Caco-2 (cell line): ENCODE measurements at regions not wholly inside any gene's neighbourhood (a gene's known extent, or its start where the extent isn't known, plus 50 kb on each side); places are given as distances from the start of the nearest gene placed in this dataset.

Experiments
- BruUV-seq: library from RNA; stranded (reverse); fragments of 400-500 nt; replicated peaks from 2 replicates; lab custom pipeline; 2021; lab: Mats Ljungman, UMichigan
- CTCF ChIA-PET: fragments of 300-600 bp; sonication (Branson Sonifier 250); formaldehyde crosslinking; loops from one replicate; lab custom pipeline; 2022; ENCODE audit warnings: antibody characterized with exemption; lab: Charles Lee
- POLR2A ChIA-PET: fragments of 300-600 bp; sonication (Branson Sonifier 250); formaldehyde crosslinking; loops from one replicate; lab custom pipeline; 2022; ENCODE audit warnings: antibody characterized with exemption; lab: Charles Lee
- DNase-seq, 2 experiments: peaks; one replicate each; pipeline versions ENCODE4 v3.0.0 to v3.0.0-alpha.2; 2020 to 2022
- H3K27me3 ChIP-seq: replicated peaks from 2 replicates; pipeline ENCODE4 v1.6.0; 2011; ENCODE audit warnings: low read length; ENCODE audit not compliant: control insufficient read depth, insufficient read depth
- H3K36me3 ChIP-seq: 2 replicates; pipeline ENCODE4 v1.5.1; 2011; ENCODE audit warnings: low read length; ENCODE audit not compliant: control insufficient read depth, insufficient read depth
- H3K4me1 ChIP-seq: fragments of 250-450 bp; sonication (Bioruptor Pico); 2 replicates; pipeline ENCODE4 v1.5.1; 2020; ENCODE audit warnings: mild to moderate bottlenecking
- H3K4me3 ChIP-seq: 2 replicates; pipeline ENCODE4 v1.5.1; 2011; ENCODE audit warnings: low read depth, mild to moderate bottlenecking, control low read depth, low read length
- H3K9me3 ChIP-seq: fragments of 250-450 bp; sonication (Bioruptor Pico); 2 replicates; pipeline ENCODE4 v1.5.1; 2020; ENCODE audit warnings: mild to moderate bottlenecking, moderate library complexity
- H3K27ac Mint-ChIP-seq: one replicate; pipeline ENCODE4 v1.8.0; 2022; ENCODE audit warnings: mixed read lengths; ENCODE audit not compliant: unreplicated experiment
- H3K27me3 Mint-ChIP-seq: one replicate; pipeline ENCODE4 v1.8.0; 2022; ENCODE audit warnings: mixed read lengths; ENCODE audit not compliant: insufficient read depth, unreplicated experiment
- H3K36me3 Mint-ChIP-seq: one replicate; pipeline ENCODE4 v1.8.0; 2022; ENCODE audit warnings: mild to moderate bottlenecking, mixed read lengths; ENCODE audit not compliant: insufficient read depth, unreplicated experiment
- H3K4me1 Mint-ChIP-seq: one replicate; pipeline ENCODE4 v1.8.0; 2022; ENCODE audit warnings: low read depth, mixed read lengths; ENCODE audit not compliant: unreplicated experiment
- H3K4me3 Mint-ChIP-seq: one replicate; pipeline ENCODE4 v1.8.0; 2022; ENCODE audit warnings: mild to moderate bottlenecking, moderate library complexity, mixed read lengths; ENCODE audit not compliant: unreplicated experiment
- H3K9me3 Mint-ChIP-seq: one replicate; pipeline ENCODE4 v1.8.0; 2022; ENCODE audit warnings: mixed read lengths; ENCODE audit not compliant: unreplicated experiment
- CTCF ChIP-seq, 2 experiments: fragments of 200-600 bp in 1 of 2; IDR thresholded peaks; 1 replicate in 1 of 2; 2 replicates in 1 of 2; pipeline versions ENCODE4 v1.5.1 to v1.8.0; 2011 to 2022; ENCODE audit warnings: antibody characterized with exemption in 1 of 2, control low read depth in 1 of 2, inconsistent platforms in 1 of 2, low read depth in 1 of 2, low read length in 1 of 2, mild to moderate bottlenecking in 1 of 2, moderate library complexity in 1 of 2; ENCODE audit not compliant: insufficient read depth in 1 of 2, severe bottlenecking in 1 of 2, unreplicated experiment in 1 of 2
- intact Hi-C: fragments of 100-400 bp; cut with micrococcal nuclease; formaldehyde crosslinking; loops from one replicate; pipeline ENCODE4 v1.10.0; 2022; ENCODE audit not compliant: unreplicated experiment

GRCh38 chr20:40175296-40175695 is 513.7 kb downstream of the MAFB start:
- no peaks in the 10 kb centered on the region for H3K9me3 ChIP-seq
- H3K27ac Mint-ChIP-seq = no peak overlapping the region
- H3K36me3 Mint-ChIP-seq = no peaks in the 10 kb centered on the region
- H3K4me1 ChIP-seq = no peaks in the 10 kb centered on the region
- no TSS peak for BruUV-seq
- H3K36me3 ChIP-seq = no peaks in the 10 kb centered on the region
- ChIA-PET POLR2A (no interaction called here), CTCF (no interaction called here)
- H3K9me3 Mint-ChIP-seq = no peaks in the 10 kb centered on the region
- no peak for DNase-seq
- no peaks in the 10 kb centered on the region for H3K4me1 Mint-ChIP-seq
- H3K27me3 ChIP-seq = no peaks in the 10 kb centered on the region
- TF ChIP-seq CTCF (IDR thresholded peaks at IDR 0.05; ENCODE audit: insufficient read depth in 1 of 2, low read depth in 1 of 2, low read length in 1 of 2, severe bottlenecking in 1 of 2, unreplicated experiment in 1 of 2) = no peak
- H3K4me3 ChIP-seq = no peak overlapping the region
- peaks cover 11% of the 10 kb centered on the region for H3K27me3 Mint-ChIP-seq
- no peak overlapping the region for H3K4me3 Mint-ChIP-seq
- intact Hi-C loops = no loop called here

DNA sequence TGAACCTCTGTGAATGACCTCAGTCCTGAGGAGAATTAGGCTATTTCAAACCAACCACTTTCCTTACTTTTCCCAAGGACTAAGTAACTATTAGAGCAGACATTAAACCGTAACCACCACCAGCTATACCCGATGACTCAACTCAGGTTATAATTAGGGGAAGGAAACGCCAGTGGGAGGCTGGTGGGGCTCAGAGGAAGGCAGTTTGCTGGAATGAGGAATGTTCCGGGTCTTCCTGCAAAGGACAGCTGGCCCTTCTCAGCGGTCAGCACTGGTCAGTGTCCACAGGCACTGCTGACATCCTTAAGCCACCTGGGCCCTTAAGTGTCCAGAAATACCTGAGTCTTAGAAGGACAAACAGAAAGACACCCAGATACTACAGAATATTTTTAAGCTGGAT is 515.2 kb downstream of the MAFB start:
- H3K27ac Mint-ChIP-seq = no peak overlapping the region
- POLR2A ChIA-PET = interaction anchor here (0.6 kb wide), 1 partner anchor 14 kb away, joined by 3 read pairs; no protein-coding TSS in a partner anchor
- no peak for TF ChIP-seq CTCF (IDR thresholded peaks at IDR 0.05; ENCODE audit: insufficient read depth in 1 of 2, low read depth in 1 of 2, low read length in 1 of 2, severe bottlenecking in 1 of 2, unreplicated experiment in 1 of 2)
- no peaks in the 10 kb centered on the region for H3K9me3 Mint-ChIP-seq
- Histone ChIP-seq H3K36me3 (no peaks in the 10 kb centered on the region), H3K4me3 (no peak overlapping the region), H3K4me1 (no peaks in the 10 kb centered on the region), H3K9me3 (no peaks in the 10 kb centered on the region), H3K27me3 (no peaks in the 10 kb centered on the region)
- no peak for DNase-seq
- intact Hi-C loops = no loop called here
- peaks cover 7% of the 10 kb centered on the region for H3K27me3 Mint-ChIP-seq
- BruUV-seq = no TSS peak
- H3K4me1 Mint-ChIP-seq = no peaks in the 10 kb centered on the region
- H3K4me3 Mint-ChIP-seq = no peak overlapping the region
- no peaks in the 10 kb centered on the region for H3K36me3 Mint-ChIP-seq
- CTCF ChIA-PET = no interaction called here

DNA sequence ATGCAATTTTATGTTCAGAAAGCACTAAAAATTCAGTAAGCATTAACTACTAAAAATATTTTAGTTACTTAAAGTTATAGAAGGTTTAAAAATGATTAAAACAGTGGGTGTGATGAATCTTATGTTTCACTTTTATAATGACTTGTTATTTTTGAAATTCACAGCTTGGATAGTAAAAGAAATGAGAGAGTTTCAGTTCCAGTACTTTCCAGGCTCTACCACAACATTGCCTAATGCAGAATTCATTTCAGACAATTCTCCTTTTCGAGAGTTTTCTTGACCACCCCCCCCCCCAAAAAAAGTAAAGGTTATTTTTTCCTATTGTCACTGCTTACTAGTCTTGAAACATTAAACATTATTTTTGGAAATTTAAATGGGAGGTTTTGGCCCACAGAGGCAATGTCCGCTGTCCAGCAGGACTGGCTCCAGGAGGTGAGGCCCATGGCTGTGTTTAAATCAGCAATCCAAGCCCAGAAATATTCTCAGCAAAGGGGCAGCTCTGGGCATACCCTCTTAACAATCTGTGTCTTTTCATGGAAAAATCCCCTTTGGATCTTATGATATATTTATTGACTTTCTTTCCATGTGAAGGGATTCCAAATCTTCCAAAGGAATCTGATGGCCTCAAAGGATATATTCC is 519.9 kb downstream of the MAFB start:
- Histone ChIP-seq H3K4me3 (no peak overlapping the region), H3K36me3 (no peaks in the 10 kb centered on the region), H3K4me1 (no peaks in the 10 kb centered on the region), H3K9me3 (no peaks in the 10 kb centered on the region), H3K27me3 (no peaks in the 10 kb centered on the region)
- CTCF ChIA-PET = interaction anchor here (1.5 kb wide), 1 partner anchor 9 kb away, joined by 5 read pairs; no protein-coding TSS in a partner anchor
- DNase-seq = no peak
- Mint-ChIP-seq H3K27me3 (peaks cover 20% of the 10 kb centered on the region), H3K9me3 (no peaks in the 10 kb centered on the region), H3K4me3 (no peak overlapping the region), H3K27ac (no peak overlapping the region), H3K36me3 (no peaks in the 10 kb centered on the region), H3K4me1 (no peaks in the 10 kb centered on the region)
- BruUV-seq = no TSS peak
- no peak for TF ChIP-seq CTCF (IDR thresholded peaks at IDR 0.05; ENCODE audit: insufficient read depth in 1 of 2, low read depth in 1 of 2, low read length in 1 of 2, severe bottlenecking in 1 of 2, unreplicated experiment in 1 of 2)
- intact Hi-C loops = no loop called here
- POLR2A ChIA-PET = no interaction called here
